K562 (cell line): ENCODE measurements at regions not wholly inside any gene's neighbourhood (a gene's known extent, or its start where the extent isn't known, plus 50 kb on each side); places are given as distances from the start of the nearest gene placed in this dataset.

Experiments used
- ATF2 ChIP-seq: sonication (generic); formaldehyde crosslinking; IDR thresholded peaks from 2 replicates; pipeline ENCODE4 v1.8.1; 2022; ENCODE audit warnings: missing genetic modification reagents
- BRD9 ChIP-seq: fragments of 450-650 bp; IDR thresholded peaks from 2 replicates; pipeline ENCODE4 v1.6.1; 2018; ENCODE audit warnings: low read depth; ENCODE audit not compliant: partially characterized antibody
- CHD4 ChIP-seq: fragments of 200-600 bp; sonication (generic); IDR thresholded peaks from 3 replicates; pipeline ENCODE4 v1.6.1; 2012; ENCODE audit warnings: low read depth, mild to moderate bottlenecking, mixed read lengths, low read length, inconsistent platforms; ENCODE audit not compliant: insufficient read depth, insufficient replicate concordance, poor library complexity, severe bottlenecking
- CREB5 ChIP-seq: fragments of 250-450 bp; sonication (Bioruptor Pico); IDR thresholded peaks from 2 replicates; pipeline ENCODE4 v1.5.0; 2020; ENCODE audit warnings: mild to moderate bottlenecking
- HNRNPLL ChIP-seq: fragments of 200-400 bp; formaldehyde crosslinking; IDR thresholded peaks from 2 replicates; pipeline ENCODE4 v1.6.1; 2017; ENCODE audit warnings: low read length, low read depth, mild to moderate bottlenecking; ENCODE audit not compliant: poor library complexity, severe bottlenecking
- MAFG ChIP-seq: fragments of 450-650 bp; conservative IDR thresholded peaks from 2 replicates; pipeline ENCODE4 v1.6.1; 2016; ENCODE audit warnings: missing genetic modification characterization, missing compliant biosample characterization
- NBN ChIP-seq: fragments of 450-650 bp; IDR thresholded peaks from 2 replicates; pipeline ENCODE4 v1.6.1; 2016; ENCODE audit warnings: low read depth, mild to moderate bottlenecking
- RCOR1 ChIP-seq, 2 experiments: IDR thresholded peaks; 2 replicates each; pipeline ENCODE4 v1.6.1; 2012; ENCODE audit warnings: low read depth in 2 of 2, low read length in 2 of 2, borderline replicate concordance in 1 of 2, improper control_type of control experiment in 1 of 2
- TEAD2 ChIP-seq: fragments of 450-650 bp; IDR thresholded peaks from 2 replicates; pipeline ENCODE4 v1.6.1; 2016; ENCODE audit warnings: missing genetic modification characterization, control low read depth, missing compliant biosample characterization
- ZBTB9 ChIP-seq: fragments of 450-650 bp; formaldehyde crosslinking; IDR thresholded peaks from 2 replicates; pipeline ENCODE4 v1.4.0; 2020; ENCODE audit warnings: mild to moderate bottlenecking, moderate library complexity
- ZNF395 ChIP-seq: fragments of 200-800 bp; sonication (Bioruptor generic); IDR thresholded peaks from 2 replicates; pipeline ENCODE4 v1.6.1; 2017; ENCODE audit warnings: missing genetic modification characterization, missing compliant biosample characterization
- ZNF79 ChIP-seq: fragments of 250-450 bp; sonication (Bioruptor Pico); IDR thresholded peaks from 2 replicates; pipeline ENCODE4 v1.4.0; 2020; ENCODE audit warnings: low read depth, mild to moderate bottlenecking, moderate library complexity
- ZNF830 ChIP-seq: fragments of 250-450 bp; sonication (Bioruptor Pico); IDR thresholded peaks from 2 replicates; pipeline ENCODE4 v1.5.0; 2021; ENCODE audit warnings: mild to moderate bottlenecking
- TF ChIP-seq, protein P1 (sequence below), 2 experiments: fragments of 450-650 bp in 1 of 2; IDR thresholded peaks; 2 replicates each; pipeline ENCODE4 v1.6.1; 2011 to 2017; ENCODE audit warnings: low read depth in 2 of 2, antibody characterized with exemption in 1 of 2, borderline replicate concordance in 1 of 2, low read length in 1 of 2, mild to moderate bottlenecking in 1 of 2, mixed read lengths in 1 of 2; ENCODE audit not compliant: control insufficient read depth in 1 of 2
- TF ChIP-seq, protein P2 (sequence below): fragments of 250-450 bp; sonication (Bioruptor Pico); IDR thresholded peaks from 2 replicates; pipeline ENCODE4 v1.4.0; 2020; ENCODE audit warnings: borderline replicate concordance

- TF ChIP-seq ZBTB9 (CRISPR knock-in tag) (0 out of 2 replicates have a peak, but pooled peaks have one; percentile 15), RCOR1 (IDR thresholded peaks at IDR 0.05; ENCODE audit: borderline replicate concordance in 1 of 2, low read depth in 2 of 2, low read length in 2 of 2) (peak in 1 of 2 experiments; percentile 92; a peak in 2 of 4 replicates), HNRNPLL (no peak), MAFG (peak; percentile 87), BRD9 (peak; percentile 13), CREB5 (CRISPR knock-in tag) (no peak), ZNF395 (peak; percentile 90), NBN (no peak), TEAD2 (tag) (peak; percentile 70), ZNF830 (CRISPR knock-in tag) (no peak), ZNF79 (CRISPR knock-in tag) (peak; percentile 62; the same call in 1 of the 2 replicates), CHD4 (no peak), ATF2 (no peak)
- TF ChIP-seq, protein P1, sequence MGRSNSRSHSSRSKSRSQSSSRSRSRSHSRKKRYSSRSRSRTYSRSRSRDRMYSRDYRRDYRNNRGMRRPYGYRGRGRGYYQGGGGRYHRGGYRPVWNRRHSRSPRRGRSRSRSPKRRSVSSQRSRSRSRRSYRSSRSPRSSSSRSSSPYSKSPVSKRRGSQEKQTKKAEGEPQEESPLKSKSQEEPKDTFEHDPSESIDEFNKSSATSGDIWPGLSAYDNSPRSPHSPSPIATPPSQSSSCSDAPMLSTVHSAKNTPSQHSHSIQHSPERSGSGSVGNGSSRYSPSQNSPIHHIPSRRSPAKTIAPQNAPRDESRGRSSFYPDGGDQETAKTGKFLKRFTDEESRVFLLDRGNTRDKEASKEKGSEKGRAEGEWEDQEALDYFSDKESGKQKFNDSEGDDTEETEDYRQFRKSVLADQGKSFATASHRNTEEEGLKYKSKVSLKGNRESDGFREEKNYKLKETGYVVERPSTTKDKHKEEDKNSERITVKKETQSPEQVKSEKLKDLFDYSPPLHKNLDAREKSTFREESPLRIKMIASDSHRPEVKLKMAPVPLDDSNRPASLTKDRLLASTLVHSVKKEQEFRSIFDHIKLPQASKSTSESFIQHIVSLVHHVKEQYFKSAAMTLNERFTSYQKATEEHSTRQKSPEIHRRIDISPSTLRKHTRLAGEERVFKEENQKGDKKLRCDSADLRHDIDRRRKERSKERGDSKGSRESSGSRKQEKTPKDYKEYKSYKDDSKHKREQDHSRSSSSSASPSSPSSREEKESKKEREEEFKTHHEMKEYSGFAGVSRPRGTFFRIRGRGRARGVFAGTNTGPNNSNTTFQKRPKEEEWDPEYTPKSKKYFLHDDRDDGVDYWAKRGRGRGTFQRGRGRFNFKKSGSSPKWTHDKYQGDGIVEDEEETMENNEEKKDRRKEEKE (IDR thresholded peaks at IDR 0.05; ENCODE audit: borderline replicate concordance in 1 of 2, control insufficient read depth in 1 of 2, low read depth in 2 of 2, low read length in 1 of 2) = no peak
- TF ChIP-seq, protein P2, sequence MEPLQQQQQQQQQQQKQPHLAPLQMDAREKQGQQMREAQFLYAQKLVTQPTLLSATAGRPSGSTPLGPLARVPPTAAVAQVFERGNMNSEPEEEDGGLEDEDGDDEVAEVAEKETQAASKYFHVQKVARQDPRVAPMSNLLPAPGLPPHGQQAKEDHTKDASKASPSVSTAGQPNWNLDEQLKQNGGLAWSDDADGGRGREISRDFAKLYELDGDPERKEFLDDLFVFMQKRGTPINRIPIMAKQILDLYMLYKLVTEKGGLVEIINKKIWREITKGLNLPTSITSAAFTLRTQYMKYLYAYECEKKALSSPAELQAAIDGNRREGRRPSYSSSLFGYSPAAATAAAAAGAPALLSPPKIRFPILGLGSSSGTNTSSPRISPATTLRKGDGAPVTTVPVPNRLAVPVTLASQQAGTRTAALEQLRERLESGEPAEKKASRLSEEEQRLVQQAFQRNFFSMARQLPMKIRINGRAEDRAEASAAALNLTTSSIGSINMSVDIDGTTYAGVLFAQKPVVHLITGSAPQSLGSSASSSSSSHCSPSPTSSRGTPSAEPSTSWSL (CRISPR knock-in tag) = no peak
These were observed 133.9 kb upstream of the MYLIP start (continued) for GRCh38 chr6:15994814-15995459.
